Ascending aorta (tissue), 2 donors: ENCODE measurements at regions not wholly inside any gene's neighbourhood (a gene's known extent, or its start where the extent isn't known, plus 50 kb on each side); places are given as distances from the start of the nearest gene placed in this dataset.

Experiments
- DNase-seq, 2 donors: peaks; one replicate each; pipeline ENCODE4 v3.0.0-alpha.2; 2019; ENCODE audit warnings: low spot score in 2 of 2
- H3K27ac ChIP-seq, 2 donors: fragments of 200-600 bp; sonication (generic); one replicate each; pipeline ENCODE4 v1.5.1; 2016 to 2017; ENCODE audit warnings: mild to moderate bottlenecking in 1 of 2
- H3K27me3 ChIP-seq: fragments of 200-600 bp; sonication (generic); one replicate; pipeline ENCODE4 v1.5.1; 2017
- H3K36me3 ChIP-seq, 2 donors: fragments of 200-600 bp; sonication (generic); one replicate each; pipeline ENCODE4 v1.5.1; 2016
- H3K4me1 ChIP-seq, 2 donors: fragments of 200-600 bp; sonication (generic); one replicate each; pipeline ENCODE4 v1.5.1; 2016 to 2017; ENCODE audit warnings: mild to moderate bottlenecking in 1 of 2
- H3K4me3 ChIP-seq, 2 donors: fragments of 200-600 bp; sonication (generic); one replicate each; pipeline ENCODE4 v1.5.1; 2016 to 2017; ENCODE audit warnings: mild to moderate bottlenecking in 1 of 2
- H3K9me3 ChIP-seq, 2 donors: fragments of 200-600 bp; sonication (generic); one replicate each; pipeline ENCODE4 v1.5.1; 2016
- CTCF ChIP-seq, 3 experiments: fragments of 200-600 bp in 2 of 3; fragments of 450-650 bp in 1 of 3; sonication (generic) in 2 of 3; IDR thresholded peaks; one replicate each; pipeline ENCODE4 v1.5.1; 2016 to 2019; ENCODE audit warnings: antibody characterized with exemption in 3 of 3, mild to moderate bottlenecking in 1 of 3, moderate library complexity in 1 of 3
- intact Hi-C: fragments of 100-400 bp; cut with DNase I; formaldehyde crosslinking; loops from one replicate; pipeline ENCODE4 v1.15.1; 2023

- Histone ChIP-seq H3K9me3 (peaks cover 8 to 19% of the 10 kb centered on the region in 2 donors), H3K36me3 (no peaks in the 10 kb centered on the region), H3K4me1 (no peaks in the 10 kb centered on the region), H3K4me3 (no peak overlapping the region), H3K27ac (no peak overlapping the region), H3K27me3 (no peaks in the 10 kb centered on the region)
- no peak for DNase-seq
- TF ChIP-seq CTCF (IDR thresholded peaks at IDR 0.05) = no peak
- intact Hi-C loops = no loop called here
Observed at GRCh38 chr10:121002586-121003205, 151.5 kb downstream of the WDR11 start.

GRCh38 chr10:121005948-121006587 lies 154.9 kb downstream of the WDR11 start:
- no peak for TF ChIP-seq CTCF (IDR thresholded peaks at IDR 0.05)
- Histone ChIP-seq H3K27me3 (no peaks in the 10 kb centered on the region), H3K4me1 (no peaks in the 10 kb centered on the region), H3K27ac (no peak overlapping the region), H3K4me3 (no peak overlapping the region), H3K36me3 (no peaks in the 10 kb centered on the region), H3K9me3 (peaks cover 8 to 20% of the 10 kb centered on the region in 2 donors)
- no peak for DNase-seq
- intact Hi-C loops = no loop called here

GRCh38 chr10:121007264-121007663 lies 156.1 kb downstream of the WDR11 start:
- no peak for DNase-seq
- Histone ChIP-seq H3K9me3 (peaks cover 8 to 24% of the 10 kb centered on the region in 2 donors), H3K27ac (no peak overlapping the region), H3K4me3 (no peak overlapping the region), H3K36me3 (no peaks in the 10 kb centered on the region), H3K4me1 (no peaks in the 10 kb centered on the region), H3K27me3 (no peaks in the 10 kb centered on the region)
- no peak for TF ChIP-seq CTCF (IDR thresholded peaks at IDR 0.05)
- intact Hi-C loops = no loop called here

- no peaks in the 10 kb centered on the region for H3K27me3 ChIP-seq
- no peak for DNase-seq
- no peaks in the 10 kb centered on the region for H3K36me3 ChIP-seq
- H3K9me3 ChIP-seq = peaks cover 0 to 11% of the 10 kb centered on the region in 2 donors
- TF ChIP-seq CTCF (IDR thresholded peaks at IDR 0.05) = no peak
- H3K27ac ChIP-seq = no peak overlapping the region
- H3K4me1 ChIP-seq = no peaks in the 10 kb centered on the region
- intact Hi-C loops = no loop called here
- H3K4me3 ChIP-seq = no peak overlapping the region
Observed at GRCh38 chr10:121015916-121016315, 164.8 kb downstream of the WDR11 start.

GRCh38 chr10:121024905-121025584 lies 173.9 kb downstream of the WDR11 start:
- Histone ChIP-seq H3K4me1 (no peaks in the 10 kb centered on the region), H3K4me3 (no peak overlapping the region), H3K27ac (no peak overlapping the region), H3K36me3 (no peaks in the 10 kb centered on the region), H3K9me3 (no peaks in the 10 kb centered on the region), H3K27me3 (no peaks in the 10 kb centered on the region)
- no peak for TF ChIP-seq CTCF (IDR thresholded peaks at IDR 0.05)
- intact Hi-C loops = no loop called here
- DNase-seq = no peak
